Body of pancreas (tissue), 4 donors: ENCODE measurements at regions not wholly inside any gene's neighbourhood (a gene's known extent, or its start where the extent isn't known, plus 50 kb on each side); places are given as distances from the start of the nearest gene placed in this dataset.

Experiments
- ATAC-seq: fragments of 150-250 bp; one replicate; pipeline ENCODE4 v1.9.1; 2016
- DNase-seq, 4 donors: peaks; one replicate each; pipeline ENCODE4 v3.0.0-alpha.2; 2019
- H3K27ac ChIP-seq, 4 donors: fragments of 200-600 bp; sonication (generic); 1 replicate in 3 of 4; 2 replicates in 1 of 4; pipeline versions ENCODE4 v1.5.1 to v1.6.1; 2016 to 2019; ENCODE audit warnings: mild to moderate bottlenecking in 1 of 4, mixed read lengths in 1 of 4, moderate library complexity in 1 of 4
- H3K27me3 ChIP-seq, 2 donors: fragments of 200-600 bp; sonication (generic); one replicate each; pipeline ENCODE4 v1.6.0; 2016; ENCODE audit warnings: mild to moderate bottlenecking in 1 of 2
- H3K36me3 ChIP-seq, 2 donors: fragments of 200-600 bp; sonication (generic); replicated peaks in 1 of 2; 2 replicates each; pipeline ENCODE4 v1.5.1; 2016; ENCODE audit warnings: low read depth in 2 of 2; ENCODE audit not compliant: insufficient read depth in 1 of 2
- H3K4me1 ChIP-seq: fragments of 200-600 bp; sonication (generic); one replicate; pipeline ENCODE4 v1.6.0; 2016
- H3K4me3 ChIP-seq, 2 donors: fragments of 200-600 bp; sonication (generic); 1 replicate in 1 of 2; 2 replicates in 1 of 2; pipeline ENCODE4 v1.5.1; 2016 to 2019
- H3K9me3 ChIP-seq, 3 donors: fragments of 200-600 bp; sonication (generic); 1 replicate in 2 of 3; 2 replicates in 1 of 3; pipeline ENCODE4 v1.5.1; 2016
- CTCF ChIP-seq, 7 experiments: fragments of 450-650 bp in 4 of 7; fragments of 200-600 bp in 3 of 7; sonication (generic) in 3 of 7; IDR thresholded peaks; one replicate each; pipeline ENCODE4 v1.5.1; 2016 to 2019; ENCODE audit warnings: antibody characterized with exemption in 7 of 7
- POLR2A ChIP-seq, 3 donors: fragments of 450-650 bp; IDR thresholded peaks; one replicate each; pipeline ENCODE4 v1.6.1; 2016; ENCODE audit warnings: antibody characterized with exemption in 3 of 3, mild to moderate bottlenecking in 2 of 3
- WGBS, 2 donors: methylation state at CpG; one replicate each; pipeline ENCODE4 v1.1.5; 2017; 5-methylcytosine and 5-hydroxymethylcytosine counted together
- intact Hi-C: fragments of 100-400 bp; cut with DNase I; formaldehyde crosslinking; loops from one replicate; pipeline ENCODE4 v1.15.1; 2023

- Histone ChIP-seq H3K27ac (no peak overlapping the region), H3K4me1 (no peaks in the 10 kb centered on the region), H3K27me3 (no peaks in the 10 kb centered on the region), H3K4me3 (no peak overlapping the region), H3K9me3 (no peaks in the 10 kb centered on the region), H3K36me3 (no peaks in the 10 kb centered on the region)
- WGBS, 2 donors: 71 to 81% methylated on average over 1 of the region's 1 CpG
- TF ChIP-seq POLR2A (IDR thresholded peaks at IDR 0.05) (no peak), CTCF (IDR thresholded peaks at IDR 0.05) (no peak)
- DNase-seq: no peak
- ATAC-seq: no peak
- intact Hi-C loops: no loop called here
Measured at GRCh38 chr17:70609566-70609965, 440.2 kb downstream of the KCNJ2 start.

GRCh38 chr17:70610161-70610560 lies 440.8 kb downstream of the KCNJ2 start:
- ATAC-seq (no peak), DNase-seq (no peak)
- Histone ChIP-seq H3K4me1 (no peaks in the 10 kb centered on the region), H3K27ac (no peak overlapping the region), H3K36me3 (no peaks in the 10 kb centered on the region), H3K4me3 (no peak overlapping the region), H3K9me3 (no peaks in the 10 kb centered on the region), H3K27me3 (no peaks in the 10 kb centered on the region)
- intact Hi-C loops: no loop called here
- TF ChIP-seq CTCF (IDR thresholded peaks at IDR 0.05) (no peak), POLR2A (IDR thresholded peaks at IDR 0.05) (no peak)
- 80 to 86% methylated on average over 5 of the region's 5 CpGs for WGBS, 2 donors

GRCh38 chr17:70613681-70614080 lies 444.3 kb downstream of the KCNJ2 start:
- Histone ChIP-seq H3K36me3 (no peaks in the 10 kb centered on the region), H3K4me1 (no peaks in the 10 kb centered on the region), H3K27me3 (no peaks in the 10 kb centered on the region), H3K9me3 (no peaks in the 10 kb centered on the region), H3K4me3 (no peak overlapping the region), H3K27ac (no peak overlapping the region)
- TF ChIP-seq CTCF (IDR thresholded peaks at IDR 0.05) (no peak), POLR2A (IDR thresholded peaks at IDR 0.05) (no peak)
- no peak for ATAC-seq
- intact Hi-C loops: no loop called here
- DNase-seq: no peak
- WGBS, 2 donors: 43 to 46% methylated on average over 1 of the region's 1 CpG

- no peaks in the 10 kb centered on the region for H3K4me1 ChIP-seq
- H3K27ac ChIP-seq: no peak overlapping the region
- intact Hi-C loops: no loop called here
- no peak overlapping the region for H3K4me3 ChIP-seq
- no peaks in the 10 kb centered on the region for H3K9me3 ChIP-seq
- ATAC-seq (no peak), DNase-seq (no peak)
- no peak for TF ChIP-seq CTCF (IDR thresholded peaks at IDR 0.05)
- TF ChIP-seq POLR2A (IDR thresholded peaks at IDR 0.05): no peak
- H3K27me3 ChIP-seq: no peaks in the 10 kb centered on the region
- WGBS, 2 donors: 53 to 69% methylated on average over 2 of the region's 2 CpGs
- no peaks in the 10 kb centered on the region for H3K36me3 ChIP-seq
Measured at GRCh38 chr17:70615831-70616230, 446.5 kb downstream of the KCNJ2 start.

GRCh38 chr17:70618641-70619040 lies 449.3 kb downstream of the KCNJ2 start:
- TF ChIP-seq CTCF (IDR thresholded peaks at IDR 0.05) (no peak), POLR2A (IDR thresholded peaks at IDR 0.05) (no peak)
- ATAC-seq (no peak), DNase-seq (no peak)
- Histone ChIP-seq H3K36me3 (no peaks in the 10 kb centered on the region), H3K4me3 (no peak overlapping the region), H3K4me1 (no peaks in the 10 kb centered on the region), H3K27ac (no peak overlapping the region), H3K27me3 (no peaks in the 10 kb centered on the region), H3K9me3 (no peaks in the 10 kb centered on the region)
- intact Hi-C loops: no loop called here
- 67 to 78% methylated on average over 4 of the region's 4 CpGs for WGBS, 2 donors
